ENCODE measurements at regions not wholly inside any gene's neighbourhood (a gene's known extent, or its start where the extent isn't known, plus 50 kb on each side); places are given as distances from the start of the nearest gene placed in this dataset.

- ATAC-seq (ENCODE audit: low read depth) (no peak), DNase-seq (ENCODE audit: low spot score) (no peak)
- TF ChIP-seq, protein P1, sequence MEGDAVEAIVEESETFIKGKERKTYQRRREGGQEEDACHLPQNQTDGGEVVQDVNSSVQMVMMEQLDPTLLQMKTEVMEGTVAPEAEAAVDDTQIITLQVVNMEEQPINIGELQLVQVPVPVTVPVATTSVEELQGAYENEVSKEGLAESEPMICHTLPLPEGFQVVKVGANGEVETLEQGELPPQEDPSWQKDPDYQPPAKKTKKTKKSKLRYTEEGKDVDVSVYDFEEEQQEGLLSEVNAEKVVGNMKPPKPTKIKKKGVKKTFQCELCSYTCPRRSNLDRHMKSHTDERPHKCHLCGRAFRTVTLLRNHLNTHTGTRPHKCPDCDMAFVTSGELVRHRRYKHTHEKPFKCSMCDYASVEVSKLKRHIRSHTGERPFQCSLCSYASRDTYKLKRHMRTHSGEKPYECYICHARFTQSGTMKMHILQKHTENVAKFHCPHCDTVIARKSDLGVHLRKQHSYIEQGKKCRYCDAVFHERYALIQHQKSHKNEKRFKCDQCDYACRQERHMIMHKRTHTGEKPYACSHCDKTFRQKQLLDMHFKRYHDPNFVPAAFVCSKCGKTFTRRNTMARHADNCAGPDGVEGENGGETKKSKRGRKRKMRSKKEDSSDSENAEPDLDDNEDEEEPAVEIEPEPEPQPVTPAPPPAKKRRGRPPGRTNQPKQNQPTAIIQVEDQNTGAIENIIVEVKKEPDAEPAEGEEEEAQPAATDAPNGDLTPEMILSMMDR (IDR thresholded peaks at IDR 0.05; ENCODE audit: poor library complexity, severe bottlenecking), result no peak
- Histone ChIP-seq H3K36me3 (ENCODE audit: low read depth) (no peaks in the 10 kb centered on the region), H3K27me3 (ENCODE audit: insufficient read depth, poor library complexity, severe bottlenecking) (no peaks in the 10 kb centered on the region), H3K4me3 (ENCODE audit: severe bottlenecking) (no peak overlapping the region), H3K4me1 (ENCODE audit: insufficient read depth, poor library complexity, severe bottlenecking) (no peaks in the 10 kb centered on the region), H3K27ac (ENCODE audit: poor library complexity, severe bottlenecking) (no peak overlapping the region), H3K9me3 (ENCODE audit: severe bottlenecking) (no peaks in the 10 kb centered on the region)
Measured at GRCh38 chrX:97666890-97667289, 783.2 kb downstream of the RPA4 start.

DNA sequence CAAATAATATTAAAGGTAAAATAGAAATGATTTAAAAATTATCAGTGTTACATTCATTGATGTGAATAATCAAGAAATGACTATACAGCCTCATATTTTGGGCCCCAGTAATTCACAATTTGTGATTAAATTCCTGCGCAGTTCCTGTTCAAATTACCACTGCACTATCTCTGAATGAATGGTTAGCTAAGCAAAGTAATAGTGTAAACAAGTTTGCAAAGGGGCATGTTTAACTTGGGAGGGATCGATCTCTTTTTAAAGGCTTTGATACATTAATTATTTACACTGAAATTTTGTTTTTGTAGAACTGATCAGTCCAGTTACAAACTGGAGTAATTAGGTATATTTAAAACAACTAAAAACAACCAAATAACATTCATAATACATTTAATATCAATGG, 784.4 kb downstream of the RPA4 start:
- TF ChIP-seq, protein P1 (IDR thresholded peaks at IDR 0.05; ENCODE audit: poor library complexity, severe bottlenecking), result no peak
- DNase-seq (ENCODE audit: low spot score), result no peak
- H3K27me3 ChIP-seq (ENCODE audit: insufficient read depth, poor library complexity, severe bottlenecking), result no peaks in the 10 kb centered on the region

DNA sequence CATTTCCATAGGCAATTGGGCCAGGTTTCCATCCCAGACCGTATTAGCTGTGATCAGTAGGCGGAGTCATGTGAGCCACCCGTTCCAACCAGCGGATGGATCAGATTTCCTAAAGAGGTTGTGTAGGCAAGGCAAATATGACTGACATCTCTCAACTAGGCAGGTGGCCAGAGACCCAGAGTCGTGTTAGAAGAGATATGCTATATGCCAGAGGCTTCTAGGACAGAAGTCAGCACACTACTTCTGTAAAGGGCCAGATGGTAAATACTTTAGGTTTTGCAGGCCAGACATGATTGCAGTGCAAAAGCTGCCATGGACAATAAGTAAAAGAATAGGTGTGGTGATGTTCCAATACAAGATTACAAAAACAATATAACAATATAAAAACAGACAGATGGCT, 788.4 kb downstream of the RPA4 start:
- DNase-seq (ENCODE audit: low spot score) (no peak), ATAC-seq (ENCODE audit: low read depth) (no peak)
- H3K4me3 ChIP-seq (ENCODE audit: severe bottlenecking), result no peak overlapping the region
- H3K27me3 ChIP-seq (ENCODE audit: insufficient read depth, poor library complexity, severe bottlenecking), result no peaks in the 10 kb centered on the region
- no peaks in the 10 kb centered on the region for H3K36me3 ChIP-seq (ENCODE audit: low read depth)
- TF ChIP-seq, protein P1 (IDR thresholded peaks at IDR 0.05; ENCODE audit: poor library complexity, severe bottlenecking), result no peak
- H3K4me1 ChIP-seq (ENCODE audit: insufficient read depth, poor library complexity, severe bottlenecking), result no peaks in the 10 kb centered on the region
- H3K27ac ChIP-seq (ENCODE audit: poor library complexity, severe bottlenecking), result no peak overlapping the region
- no peaks in the 10 kb centered on the region for H3K9me3 ChIP-seq (ENCODE audit: severe bottlenecking)

More for the DNA sequence above, 784.4 kb downstream of the RPA4 start:
- Histone ChIP-seq H3K9me3 (ENCODE audit: severe bottlenecking) (no peaks in the 10 kb centered on the region), H3K4me1 (ENCODE audit: insufficient read depth, poor library complexity, severe bottlenecking) (no peaks in the 10 kb centered on the region), H3K27ac (ENCODE audit: poor library complexity, severe bottlenecking) (no peak overlapping the region), H3K36me3 (ENCODE audit: low read depth) (no peaks in the 10 kb centered on the region), H3K4me3 (ENCODE audit: severe bottlenecking) (no peak overlapping the region)
- ATAC-seq (ENCODE audit: low read depth), result no peak

- TF ChIP-seq, protein P1 (IDR thresholded peaks at IDR 0.05; ENCODE audit: poor library complexity, severe bottlenecking), result no peak
- Histone ChIP-seq H3K27me3 (ENCODE audit: insufficient read depth, poor library complexity, severe bottlenecking) (no peaks in the 10 kb centered on the region), H3K27ac (ENCODE audit: poor library complexity, severe bottlenecking) (no peak overlapping the region), H3K36me3 (ENCODE audit: low read depth) (no peaks in the 10 kb centered on the region), H3K4me1 (ENCODE audit: insufficient read depth, poor library complexity, severe bottlenecking) (no peaks in the 10 kb centered on the region), H3K4me3 (ENCODE audit: severe bottlenecking) (no peak overlapping the region), H3K9me3 (ENCODE audit: severe bottlenecking) (no peaks in the 10 kb centered on the region)
- no peak for ATAC-seq (ENCODE audit: low read depth)
- DNase-seq (ENCODE audit: low spot score), result no peak
Measured at GRCh38 chrX:97672608-97673007, 788.9 kb downstream of the RPA4 start.

DNA sequence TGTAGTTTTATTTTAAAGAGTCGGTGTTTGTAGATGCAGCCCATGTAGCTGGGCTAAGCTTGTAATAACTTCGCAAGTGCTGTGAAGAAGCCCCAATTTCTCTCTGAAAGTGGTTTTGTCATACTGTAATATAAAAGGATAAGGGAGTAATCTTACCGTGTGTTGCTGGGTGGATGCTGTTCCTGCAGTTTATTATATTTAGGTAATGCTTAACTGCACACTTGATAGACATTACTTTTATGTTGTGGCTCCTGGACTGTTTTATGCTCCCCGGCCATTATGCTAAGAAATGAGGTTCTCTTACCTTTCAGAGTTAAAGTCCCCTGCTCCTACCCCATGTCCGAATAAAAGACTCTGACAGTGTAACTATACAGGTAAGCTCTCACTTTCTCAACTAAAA, 789.4 kb downstream of the RPA4 start:
- no peak overlapping the region for H3K27ac ChIP-seq (ENCODE audit: poor library complexity, severe bottlenecking)
- ATAC-seq (ENCODE audit: low read depth), result no peak
- DNase-seq (ENCODE audit: low spot score), result no peak
- H3K36me3 ChIP-seq (ENCODE audit: low read depth), result no peaks in the 10 kb centered on the region
- H3K27me3 ChIP-seq (ENCODE audit: insufficient read depth, poor library complexity, severe bottlenecking), result no peaks in the 10 kb centered on the region
- no peak overlapping the region for H3K4me3 ChIP-seq (ENCODE audit: severe bottlenecking)
- TF ChIP-seq, protein P1 (IDR thresholded peaks at IDR 0.05; ENCODE audit: poor library complexity, severe bottlenecking), result no peak
- no peaks in the 10 kb centered on the region for H3K4me1 ChIP-seq (ENCODE audit: insufficient read depth, poor library complexity, severe bottlenecking)
- H3K9me3 ChIP-seq (ENCODE audit: severe bottlenecking), result no peaks in the 10 kb centered on the region
